Smooth muscle cell (in vitro differentiated cells): ENCODE measurements at regions not wholly inside any gene's neighbourhood (a gene's known extent, or its start where the extent isn't known, plus 50 kb on each side); places are given as distances from the start of the nearest gene placed in this dataset.

ENCODE experiments used
- DNase-seq: peaks from one replicate; lab custom pipeline; 2025; ENCODE audit not compliant: unreplicated experiment; lab: John Stamatoyannopoulos, UW
- H2AFZ ChIP-seq: fragments of 200-600 bp; sonication (generic); 2 replicates; pipeline ENCODE4 v1.6.0; 2016; ENCODE audit warnings: antibody characterized with exemption, low read depth, mild to moderate bottlenecking
- H3F3A ChIP-seq: fragments of 200-600 bp; sonication (generic); 2 replicates; pipeline ENCODE4 v1.6.0; 2017; ENCODE audit warnings: antibody characterized with exemption, low read depth
- H3K27ac ChIP-seq: fragments of 200-600 bp; sonication (generic); 2 replicates; pipeline ENCODE4 v1.5.1; 2016; ENCODE audit warnings: low read depth, mild to moderate bottlenecking
- H3K27me3 ChIP-seq: fragments of 200-600 bp; sonication (generic); 2 replicates; pipeline ENCODE4 v1.6.1; 2016; ENCODE audit warnings: low read depth, mild to moderate bottlenecking
- H3K36me3 ChIP-seq: fragments of 200-600 bp; sonication (generic); 2 replicates; pipeline ENCODE4 v1.5.1; 2016; ENCODE audit warnings: low read depth
- H3K4me1 ChIP-seq: fragments of 200-600 bp; sonication (generic); 2 replicates; pipeline ENCODE4 v1.5.1; 2016; ENCODE audit warnings: low read depth
- H3K4me2 ChIP-seq: fragments of 200-600 bp; sonication (generic); 2 replicates; pipeline ENCODE4 v1.6.0; 2016; ENCODE audit warnings: mild to moderate bottlenecking
- H3K4me3 ChIP-seq: fragments of 200-600 bp; sonication (generic); 2 replicates; pipeline ENCODE4 v1.5.1; 2016; ENCODE audit warnings: mild to moderate bottlenecking
- H3K79me2 ChIP-seq: fragments of 200-600 bp; sonication (generic); 2 replicates; pipeline ENCODE4 v1.6.0; 2016; ENCODE audit warnings: low read depth, mild to moderate bottlenecking
- H3K9ac ChIP-seq: fragments of 200-600 bp; sonication (generic); 2 replicates; pipeline ENCODE4 v1.6.0; 2016; ENCODE audit warnings: low read depth
- H3K9me3 ChIP-seq: fragments of 200-600 bp; sonication (generic); replicated peaks from 2 replicates; pipeline ENCODE4 v1.5.1; 2016; ENCODE audit warnings: low read depth
- H4K20me1 ChIP-seq: fragments of 200-600 bp; sonication (generic); 2 replicates; pipeline ENCODE4 v1.6.0; 2016; ENCODE audit warnings: low read depth
- CTCF ChIP-seq: fragments of 200-600 bp; sonication (generic); IDR thresholded peaks from 2 replicates; pipeline ENCODE4 v1.5.1; 2017; ENCODE audit warnings: borderline replicate concordance, mild to moderate bottlenecking, antibody characterized with exemption; ENCODE audit not compliant: insufficient read depth, poor library complexity, severe bottlenecking
- WGBS: methylation state at CpG from one replicate; pipeline ENCODE4 v1.1.7; 2016; ENCODE audit warnings: low lambda C conversion rate; 5-methylcytosine and 5-hydroxymethylcytosine counted together

GRCh38 chr2:175356901-175357300, 175.4 kb upstream of the ATP5MC3 start:
- Histone ChIP-seq H3K27me3 (peaks cover 37% of the 10 kb centered on the region), H3K4me3 (no peak overlapping the region), H3K79me2 (no peaks in the 10 kb centered on the region), H3K4me1 (no peaks in the 10 kb centered on the region), H2AFZ (no peak overlapping the region), H3K9me3 (no peaks in the 10 kb centered on the region), H3K4me2 (no peak overlapping the region), H3K9ac (no peak overlapping the region), H3K36me3 (no peaks in the 10 kb centered on the region), H3K27ac (no peak overlapping the region), H3F3A (no peaks in the 10 kb centered on the region), H4K20me1 (no peaks in the 10 kb centered on the region)
- DNase-seq, result no peak
- 92% methylated on average over 4 of the region's 4 CpGs for whole genome bisulfite sequencing
- TF ChIP-seq CTCF, result no peak

- H3K4me3 ChIP-seq, result no peak overlapping the region
- no peaks in the 10 kb centered on the region for H3K4me1 ChIP-seq
- TF ChIP-seq CTCF, result no peak
- H3K4me2 ChIP-seq, result no peak overlapping the region
- no peak overlapping the region for H3K9ac ChIP-seq
- H3K9me3 ChIP-seq, result no peaks in the 10 kb centered on the region
- H3K79me2 ChIP-seq, result no peaks in the 10 kb centered on the region
- H3K27me3 ChIP-seq, result peaks cover 20% of the 10 kb centered on the region
- no peak overlapping the region for H3K27ac ChIP-seq
- H3F3A ChIP-seq, result no peaks in the 10 kb centered on the region
- no peaks in the 10 kb centered on the region for H4K20me1 ChIP-seq
- no peaks in the 10 kb centered on the region for H3K36me3 ChIP-seq
- no peak overlapping the region for H2AFZ ChIP-seq
- no peak for DNase-seq
- 97% methylated on average over 3 of the region's 3 CpGs for WGBS
Observed at GRCh38 chr2:175355246-175355645, 173.7 kb upstream of the ATP5MC3 start.

- Histone ChIP-seq H3K9me3 (no peaks in the 10 kb centered on the region), H3K4me1 (no peaks in the 10 kb centered on the region)
- WGBS, result 93% methylated on average over 6 of the region's 6 CpGs
Observed at GRCh38 chr2:175353275-175353674, 171.8 kb upstream of the ATP5MC3 start.

More at GRCh38 chr2:175353275-175353674, 171.8 kb upstream of the ATP5MC3 start:
- no peak for DNase-seq
- Histone ChIP-seq H4K20me1 (no peaks in the 10 kb centered on the region), H3K27me3 (peaks cover 9% of the 10 kb centered on the region), H3K4me3 (no peak overlapping the region), H3K4me2 (no peak overlapping the region), H3K9ac (no peak overlapping the region), H3K79me2 (no peaks in the 10 kb centered on the region), H3K36me3 (no peaks in the 10 kb centered on the region), H3F3A (no peaks in the 10 kb centered on the region), H3K27ac (no peak overlapping the region), H2AFZ (no peak overlapping the region)
- TF ChIP-seq CTCF, result no peak
